Heart left ventricle (tissue), 16 donors: ENCODE measurements at regions not wholly inside any gene's neighbourhood (a gene's known extent, or its start where the extent isn't known, plus 50 kb on each side); places are given as distances from the start of the nearest gene placed in this dataset.

Experiments
- ATAC-seq, 4 donors: fragments of 200-7000 bp; cut with Tn5 transposase; one replicate each; pipeline ENCODE4 v1.9.1; 2020 to 2022; ENCODE audit warnings: moderate library complexity in 4 of 4, mild to moderate bottlenecking in 3 of 4, moderate number of reproducible peaks in 1 of 4
- DNase-seq, 5 donors: peaks; one replicate each; pipeline ENCODE4 v3.0.0-alpha.2; 2020
- H3K27ac ChIP-seq, 12 donors: fragments of 200-600 bp; sonication (generic) in 4 of 12; one replicate each; pipeline versions ENCODE4 v1.5.0 to v1.8.0; 2016 to 2022; ENCODE audit warnings: mild to moderate bottlenecking in 2 of 12
- H3K27me3 ChIP-seq, 9 donors: fragments of 200-600 bp; sonication (generic) in 2 of 9; one replicate each; pipeline versions ENCODE4 v1.5.1 to v1.8.0; 2016 to 2022; ENCODE audit warnings: mild to moderate bottlenecking in 3 of 9
- H3K36me3 ChIP-seq, 9 donors: fragments of 200-600 bp; sonication (generic) in 2 of 9; one replicate each; pipeline versions ENCODE4 v1.5.0 to v1.8.0; 2018 to 2022; ENCODE audit warnings: mild to moderate bottlenecking in 2 of 9
- H3K4me1 ChIP-seq, 12 donors: fragments of 200-600 bp; sonication (generic) in 4 of 12; one replicate each; pipeline versions ENCODE4 v1.5.0 to v1.8.0; 2016 to 2022; ENCODE audit warnings: mild to moderate bottlenecking in 3 of 12
- H3K4me3 ChIP-seq, 12 donors: fragments of 200-600 bp; sonication (generic) in 4 of 12; one replicate each; pipeline versions ENCODE4 v1.5.0 to v1.8.0; 2017 to 2022; ENCODE audit warnings: mild to moderate bottlenecking in 9 of 12, moderate library complexity in 4 of 12
- H3K9me3 ChIP-seq, 12 donors: fragments of 200-600 bp; sonication (generic) in 4 of 12; one replicate each; pipeline versions ENCODE4 v1.5.0 to v1.8.0; 2016 to 2022; ENCODE audit warnings: mild to moderate bottlenecking in 1 of 12
- CTCF ChIP-seq, 12 donors: fragments of 200-600 bp; sonication (generic) in 4 of 12; IDR thresholded peaks; one replicate each; pipeline versions ENCODE4 v1.5.0 to v1.8.0; 2018 to 2022; ENCODE audit warnings: antibody characterized with exemption in 12 of 12, mild to moderate bottlenecking in 5 of 12
- POLR2A ChIP-seq, 2 donors: fragments of 450-650 bp; IDR thresholded peaks; one replicate each; pipeline ENCODE4 v1.6.1; 2017; ENCODE audit warnings: antibody characterized with exemption in 2 of 2, mild to moderate bottlenecking in 2 of 2, moderate library complexity in 2 of 2
- WGBS, 4 donors: extraction: QIAGEN DNeasy Blood & Tissue Kit in 2 of 4; methylation state at CpG; one replicate each; pipeline versions ENCODE4 v1.1.5 to v1.1.7; 2013 to 2018; 5-methylcytosine and 5-hydroxymethylcytosine counted together
- intact Hi-C, 10 donors: fragments of 100-400 bp; cut with DNase I; formaldehyde crosslinking; loops; one replicate each; pipeline versions ENCODE4 v1.11.1 to v1.14.2; 2022
- donor health status: ischemic (EF 13 %, LVEDD 7.1; RV severe dilation, severe dysfunction).
- donor health status: healthy with polysubstance abuse.
- donor health status: DM: no; HTN: yes; CAD: no.
- donor health status: DM: no; HTN: no; CAD: no.
- donor health status: ischemic (EF 25% LVEDD 6.9; RV normal size, moderate dysfunction).
- donor health status: ischemic (EF 25% LVEDD 5.7; RV mildly dilated, moderate dysfunction).
- donor health status: healthy.
- donor health status: DM: yes; HTN: yes; CAD: no.
- donor health status: ischemic (EF 35%, LVEDD 5.7; RV mildly dilated, moderate dysfunction).
- donor health status: nonischemic (EF 11% LVEDD 7.7; RV severe dilation, severe dysfunction).
- donor health status: DM: yes; HTN: yes; CAD: no.
- donor health status: PGD.
- donor health status: ischemic (EF 29% LVEDD 5.4; RV normal size, mild dysfunction).
- donor health status: nonischemic (EF 23%, LVEDD 6.1; RV moderate dilation, normal function).

DNA sequence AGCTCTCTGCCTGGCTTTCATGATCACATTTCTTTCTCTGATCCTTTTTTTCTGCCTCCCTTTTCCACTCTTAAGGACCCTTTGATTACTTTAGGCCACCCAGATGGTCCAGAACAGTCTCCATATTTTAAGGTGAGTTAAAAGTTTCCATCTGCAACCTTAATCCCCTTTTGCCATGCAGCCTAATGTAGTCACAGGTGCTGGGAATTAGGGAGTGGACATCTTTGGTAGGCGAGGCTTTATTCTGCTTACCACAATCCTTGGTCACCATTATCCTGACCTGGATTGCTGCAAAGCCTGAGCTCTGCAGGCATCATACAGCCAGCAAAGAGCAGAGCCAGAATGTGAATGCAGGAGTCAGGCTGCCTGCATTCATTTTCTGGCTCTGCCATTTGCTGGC is 95.9 kb downstream of the XCL2 start:
- intact Hi-C loops, result loop anchor here in 2 of 10 donors (10.0 kb wide), 2 partner anchors 117 to 897 kb away; no protein-coding TSS in a partner anchor
- H3K27ac ChIP-seq, result no peak overlapping the region
- 80 to 100% (median 85%) methylated on average over 1 of the region's 1 CpG for WGBS, 4 donors
- no peaks in the 10 kb centered on the region for H3K4me1 ChIP-seq
- H3K4me3 ChIP-seq, result no peak overlapping the region
- DNase-seq, result no peak
- peaks cover 0 to 11% (median 5%) of the 10 kb centered on the region in 12 donors for H3K9me3 ChIP-seq
- H3K27me3 ChIP-seq, result no peaks in the 10 kb centered on the region
- H3K36me3 ChIP-seq, result no peaks in the 10 kb centered on the region
- TF ChIP-seq CTCF (IDR thresholded peaks at IDR 0.05), result no peak
- no peak for TF ChIP-seq POLR2A (IDR thresholded peaks at IDR 0.05)
- ATAC-seq, result no peak

- no peaks in the 10 kb centered on the region for H3K9me3 ChIP-seq
- no peak for ATAC-seq
- H3K27me3 ChIP-seq, result no peaks in the 10 kb centered on the region
- DNase-seq, result no peak
- intact Hi-C loops, result loop anchor here in 2 of 10 donors (10.0 kb wide), 2 partner anchors 119 to 899 kb away; no protein-coding TSS in a partner anchor
- WGBS, 4 donors, result 86 to 91% (median 87%) methylated on average over 5 of the region's 5 CpGs
- no peak overlapping the region for H3K27ac ChIP-seq
- TF ChIP-seq POLR2A (IDR thresholded peaks at IDR 0.05), result no peak
- TF ChIP-seq CTCF (IDR thresholded peaks at IDR 0.05), result no peak
- no peaks in the 10 kb centered on the region for H3K36me3 ChIP-seq
- no peak overlapping the region for H3K4me3 ChIP-seq
- no peaks in the 10 kb centered on the region for H3K4me1 ChIP-seq
Observed at GRCh38 chr1:168446081-168446480, 97.7 kb downstream of the XCL2 start.

GRCh38 chr1:168443899-168444298 is 99.9 kb downstream of the XCL2 start:
- WGBS, 4 donors, result 77 to 96% (median 78%) methylated on average over 5 of the region's 5 CpGs
- intact Hi-C loops, result loop anchor here in 6 of 10 donors (5.0 to 10.0 kb wide), 4 partner anchors 121 to 903 kb away; no protein-coding TSS in a partner anchor
- DNase-seq, result no peak

DNA sequence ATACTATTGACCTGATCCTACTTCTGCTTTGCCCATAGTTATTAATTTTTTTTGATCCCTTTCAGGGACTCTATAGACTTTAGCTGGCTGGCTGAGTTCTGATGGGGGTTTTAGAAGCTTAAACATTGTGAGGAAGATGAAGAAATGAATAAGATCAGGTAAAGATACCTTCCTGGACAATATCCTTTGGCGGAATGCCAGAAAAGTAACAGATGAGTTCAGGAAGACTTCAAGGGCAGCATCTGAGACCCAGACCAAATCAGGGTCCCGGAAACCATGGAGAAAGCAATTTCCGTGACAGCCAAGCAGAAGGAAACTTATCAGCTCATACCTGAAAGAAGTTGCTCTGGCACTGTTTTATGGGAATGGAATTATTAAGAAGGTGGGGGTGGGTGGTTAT is 100.4 kb downstream of the XCL2 start:
- 80 to 89% (median 85%) methylated on average over 3 of the region's 3 CpGs for WGBS, 4 donors
- intact Hi-C loops, result loop anchor here in 6 of 10 donors (5.0 to 10.0 kb wide), 4 partner anchors 121 to 904 kb away; no protein-coding TSS in a partner anchor
- Histone ChIP-seq H3K27me3 (no peaks in the 10 kb centered on the region), H3K9me3 (no peaks in the 10 kb centered on the region), H3K4me1 (peaks cover 0 to 12% (median 2%) of the 10 kb centered on the region in 12 donors), H3K4me3 (no peak overlapping the region), H3K36me3 (no peaks in the 10 kb centered on the region), H3K27ac (no peak overlapping the region)
- DNase-seq (no peak), ATAC-seq (no peak)
- TF ChIP-seq CTCF (IDR thresholded peaks at IDR 0.05) (no peak), POLR2A (IDR thresholded peaks at IDR 0.05) (no peak)

More at GRCh38 chr1:168443899-168444298, 99.9 kb downstream of the XCL2 start:
- Histone ChIP-seq H3K4me1 (peaks cover 0 to 12% (median 2%) of the 10 kb centered on the region in 12 donors), H3K27ac (peak overlapping the region in 1 of 12 donors; percentile 15), H3K9me3 (no peaks in the 10 kb centered on the region), H3K4me3 (no peak overlapping the region), H3K36me3 (no peaks in the 10 kb centered on the region), H3K27me3 (no peaks in the 10 kb centered on the region)
- no peak for ATAC-seq
- no peak for TF ChIP-seq POLR2A (IDR thresholded peaks at IDR 0.05)
- TF ChIP-seq CTCF (IDR thresholded peaks at IDR 0.05), result no peak
